ENCODE measurements at regions not wholly inside any gene's neighbourhood (a gene's known extent, or its start where the extent isn't known, plus 50 kb on each side); places are given as distances from the start of the nearest gene placed in this dataset.

- no peaks in the 10 kb centered on the region for H3K36me3 ChIP-seq (ENCODE audit: control insufficient read depth in 2 of 2, extremely low read depth in 1 of 2, insufficient read depth in 2 of 2, low read length in 2 of 2)
- H3K4me1 ChIP-seq (ENCODE audit: control insufficient read depth, extremely low read depth, insufficient read depth, low read length), result no peaks in the 10 kb centered on the region
- H2AFZ ChIP-seq (ENCODE audit: low read depth, low read length), result no peak overlapping the region
- no peaks in the 10 kb centered on the region for H3K9me1 ChIP-seq (replicated peaks; ENCODE audit: control insufficient read depth, extremely low read depth, insufficient read depth, low read length)
- TF ChIP-seq FOS (IDR thresholded peaks at IDR 0.05; ENCODE audit: borderline replicate concordance, insufficient read depth, low read length) (no peak), MAX (IDR thresholded peaks at IDR 0.05; ENCODE audit: insufficient read depth, insufficient read length) (no peak), CTCF (IDR thresholded peaks at IDR 0.05; ENCODE audit: extremely low read depth in 1 of 2, insufficient read depth in 1 of 2, low read depth in 1 of 2, low read length in 2 of 2) (no peak), POLR2A (IDR thresholded peaks at IDR 0.05; ENCODE audit: low read depth, low read length) (no peak), EZH2 (IDR thresholded peaks at IDR 0.05; ENCODE audit: borderline replicate concordance, low read depth, low read length, severe bottlenecking) (no peak)
- no peaks in the 10 kb centered on the region for H4K20me1 ChIP-seq (replicated peaks; ENCODE audit: control insufficient read depth, extremely low read depth, insufficient read depth, low read length)
- no peaks in the 10 kb centered on the region for H3K79me2 ChIP-seq (ENCODE audit: control insufficient read depth, insufficient read depth, low read length)
- intact Hi-C loops (cut with micrococcal nuclease), result loop anchor here (1.0 kb wide), 1 partner anchor 193 kb away; no protein-coding TSS in a partner anchor
- H3K9me3 ChIP-seq (replicated peaks; ENCODE audit: control insufficient read depth, insufficient read depth, low read length), result no peaks in the 10 kb centered on the region
- H3K4me3 ChIP-seq (replicated peaks in 1 of 3; ENCODE audit: insufficient read depth in 1 of 3, low read depth in 1 of 3, low read length in 3 of 3), result no peak overlapping the region
- dilution Hi-C loops (cut with MboI; ENCODE audit: extremely low pct_ligation_motif_present, low sequenced_read_pairs), result no loop called here
- no peak overlapping the region for H3K4me2 ChIP-seq (ENCODE audit: insufficient read depth, low read length)
- BruUV-seq (replicated peaks), result no TSS peak
- DNase-seq (ENCODE audit: low read depth, low spot score) (peak; percentile 5), FAIRE-seq (no peak)
- H3K27me3 ChIP-seq (ENCODE audit: control insufficient read depth in 2 of 2, insufficient read depth in 2 of 2, low read length in 2 of 2), result no peaks in the 10 kb centered on the region
- no peak overlapping the region for H3K27ac ChIP-seq (ENCODE audit: insufficient read depth, low read depth, low read length)
- CTCF ChIA-PET, result interaction anchor here (1.1 to 4.8 kb wide), 6 partner anchors 11 to 606 kb away, joined by 3 to 33 read pairs (median 4); no protein-coding TSS in a partner anchor
- no peak overlapping the region for H3K9ac ChIP-seq (replicated peaks; ENCODE audit: extremely low read depth, insufficient read depth, low read length)
- POLR2A ChIA-PET, result no interaction called here
These were observed 216.6 kb downstream of the HNMT start for GRCh38 chr2:138180692-138181386.

All from endothelial cell of umbilical vein (primary cell).